ENCODE measurements at regions not wholly inside any gene's neighbourhood (a gene's known extent, or its start where the extent isn't known, plus 50 kb on each side); places are given as distances from the start of the nearest gene placed in this dataset.

DNA sequence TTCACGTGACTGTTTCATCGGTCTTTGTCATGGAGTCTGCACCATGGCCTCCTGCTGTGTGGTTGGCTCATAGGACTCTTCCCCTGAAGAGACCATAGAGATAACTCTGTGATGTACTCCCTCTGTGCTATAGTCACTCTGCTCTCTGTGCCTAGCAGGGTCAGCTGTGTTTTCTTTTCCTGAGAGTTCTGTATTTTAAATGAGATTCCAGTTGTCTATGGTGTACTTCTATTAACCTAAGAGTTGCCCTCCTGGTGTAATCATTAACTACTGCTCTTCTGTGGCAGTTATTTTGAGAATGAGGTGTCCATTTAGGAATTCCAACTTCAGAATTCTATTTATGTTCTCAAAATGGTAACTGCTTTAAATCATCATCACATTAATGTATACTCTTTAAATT lies 114.5 kb upstream of the ARPP21 start:
- in situ Hi-C loops (cut with MboI; ENCODE audit: low sequenced_read_pairs, unreplicated experiment) = no loop called here
- no peak for DNase-seq (ENCODE audit: low spot score)
- TF ChIP-seq, protein P1, sequence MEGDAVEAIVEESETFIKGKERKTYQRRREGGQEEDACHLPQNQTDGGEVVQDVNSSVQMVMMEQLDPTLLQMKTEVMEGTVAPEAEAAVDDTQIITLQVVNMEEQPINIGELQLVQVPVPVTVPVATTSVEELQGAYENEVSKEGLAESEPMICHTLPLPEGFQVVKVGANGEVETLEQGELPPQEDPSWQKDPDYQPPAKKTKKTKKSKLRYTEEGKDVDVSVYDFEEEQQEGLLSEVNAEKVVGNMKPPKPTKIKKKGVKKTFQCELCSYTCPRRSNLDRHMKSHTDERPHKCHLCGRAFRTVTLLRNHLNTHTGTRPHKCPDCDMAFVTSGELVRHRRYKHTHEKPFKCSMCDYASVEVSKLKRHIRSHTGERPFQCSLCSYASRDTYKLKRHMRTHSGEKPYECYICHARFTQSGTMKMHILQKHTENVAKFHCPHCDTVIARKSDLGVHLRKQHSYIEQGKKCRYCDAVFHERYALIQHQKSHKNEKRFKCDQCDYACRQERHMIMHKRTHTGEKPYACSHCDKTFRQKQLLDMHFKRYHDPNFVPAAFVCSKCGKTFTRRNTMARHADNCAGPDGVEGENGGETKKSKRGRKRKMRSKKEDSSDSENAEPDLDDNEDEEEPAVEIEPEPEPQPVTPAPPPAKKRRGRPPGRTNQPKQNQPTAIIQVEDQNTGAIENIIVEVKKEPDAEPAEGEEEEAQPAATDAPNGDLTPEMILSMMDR (IDR thresholded peaks at IDR 0.05; ENCODE audit: borderline replicate concordance, control extremely low read depth, extremely low read depth, insufficient read depth, missing control alignments) = no peak

DNA sequence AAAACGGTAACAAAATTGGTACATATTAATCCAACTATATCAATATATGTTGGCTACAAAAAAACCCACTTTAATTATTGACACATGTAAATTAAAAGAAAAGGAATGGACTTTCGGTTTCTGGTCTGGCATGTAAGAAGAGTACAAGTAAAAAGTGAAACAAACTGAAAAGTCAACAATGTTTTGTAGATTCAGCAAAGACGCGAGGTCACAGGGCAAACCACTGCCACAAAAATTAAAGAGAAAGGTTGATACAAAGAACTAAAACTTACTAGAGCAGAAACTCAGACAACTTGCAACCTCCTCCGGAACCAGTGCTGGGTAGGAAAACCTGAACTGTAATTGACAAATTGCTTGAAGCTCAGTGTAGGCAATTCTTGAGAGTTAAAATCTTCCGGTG lies 110.6 kb upstream of the ARPP21 start:
- in situ Hi-C loops (cut with MboI; ENCODE audit: low sequenced_read_pairs, unreplicated experiment) = no loop called here
- TF ChIP-seq, protein P1 (IDR thresholded peaks at IDR 0.05; ENCODE audit: borderline replicate concordance, control extremely low read depth, extremely low read depth, insufficient read depth, missing control alignments) = no peak
- no peak for DNase-seq (ENCODE audit: low spot score)

DNA sequence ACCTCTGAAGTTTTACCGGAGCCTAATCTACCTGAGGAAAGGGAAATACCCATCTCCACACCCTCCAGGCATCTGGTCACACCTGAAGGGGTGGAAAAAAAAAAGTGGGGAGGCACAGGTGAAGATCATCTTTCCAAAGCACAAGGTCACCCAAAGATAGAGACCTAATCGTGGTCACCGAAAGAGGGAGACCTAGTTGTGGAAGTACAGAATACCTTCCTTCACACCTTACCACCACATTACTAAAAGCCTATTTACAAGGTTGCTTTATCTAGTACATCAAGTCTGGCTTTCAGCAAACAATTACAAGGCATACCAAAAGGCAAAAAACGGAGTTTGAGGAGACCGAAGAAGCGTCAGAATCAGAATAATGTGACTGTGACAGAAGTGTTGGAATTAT lies 110.0 kb upstream of the ARPP21 start:
- DNase-seq (ENCODE audit: low spot score) = no peak
- TF ChIP-seq, protein P1 (IDR thresholded peaks at IDR 0.05; ENCODE audit: borderline replicate concordance, control extremely low read depth, extremely low read depth, insufficient read depth, missing control alignments) = no peak
- in situ Hi-C loops (cut with MboI; ENCODE audit: low sequenced_read_pairs, unreplicated experiment) = no loop called here

DNA sequence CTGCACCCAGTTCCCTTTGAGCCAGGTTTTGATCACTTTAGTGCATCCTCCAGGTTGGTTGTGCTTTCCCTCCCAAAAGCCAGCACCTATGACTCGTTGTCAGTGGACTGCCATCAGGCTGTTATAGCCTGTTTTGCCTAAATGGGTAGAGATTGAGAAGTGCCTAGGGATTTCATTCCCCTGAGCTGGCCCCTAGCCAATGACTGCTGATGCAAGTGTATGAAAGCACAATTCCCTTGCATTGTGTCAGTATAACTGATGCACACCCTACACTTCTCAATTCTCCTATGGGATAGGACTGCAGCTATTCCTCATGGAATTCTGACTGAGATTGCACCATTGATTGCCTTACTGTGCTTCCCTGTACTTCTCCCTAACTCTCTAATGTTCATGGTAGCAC lies 102.1 kb upstream of the ARPP21 start:
- in situ Hi-C loops (cut with MboI; ENCODE audit: low sequenced_read_pairs, unreplicated experiment) = no loop called here
- TF ChIP-seq, protein P1 (IDR thresholded peaks at IDR 0.05; ENCODE audit: borderline replicate concordance, control extremely low read depth, extremely low read depth, insufficient read depth, missing control alignments) = no peak
- DNase-seq (ENCODE audit: low spot score) = no peak

DNA sequence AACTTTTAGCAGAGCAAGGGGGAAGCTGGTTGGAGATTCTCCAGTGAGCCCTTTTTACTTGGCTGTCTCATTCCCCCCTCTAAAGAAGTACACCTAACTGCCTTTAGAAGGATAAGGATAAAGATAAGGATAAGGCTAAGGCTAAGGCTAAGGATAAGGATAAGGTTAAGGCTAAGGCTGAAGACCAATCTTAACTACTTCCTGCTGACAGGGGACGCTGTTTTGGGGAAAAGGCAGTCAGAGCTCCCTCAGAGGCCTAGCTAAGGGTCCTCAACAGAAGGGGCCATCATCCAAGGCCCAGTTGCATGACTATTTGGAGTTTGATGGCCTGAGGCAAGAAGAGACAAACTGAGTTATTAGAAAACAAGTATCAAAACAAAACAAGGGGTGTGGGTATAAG lies 94.3 kb upstream of the ARPP21 start:
- in situ Hi-C loops (cut with MboI; ENCODE audit: low sequenced_read_pairs, unreplicated experiment) = no loop called here
- TF ChIP-seq, protein P1 (IDR thresholded peaks at IDR 0.05; ENCODE audit: borderline replicate concordance, control extremely low read depth, extremely low read depth, insufficient read depth, missing control alignments) = no peak
- DNase-seq (ENCODE audit: low spot score) = no peak

DNA sequence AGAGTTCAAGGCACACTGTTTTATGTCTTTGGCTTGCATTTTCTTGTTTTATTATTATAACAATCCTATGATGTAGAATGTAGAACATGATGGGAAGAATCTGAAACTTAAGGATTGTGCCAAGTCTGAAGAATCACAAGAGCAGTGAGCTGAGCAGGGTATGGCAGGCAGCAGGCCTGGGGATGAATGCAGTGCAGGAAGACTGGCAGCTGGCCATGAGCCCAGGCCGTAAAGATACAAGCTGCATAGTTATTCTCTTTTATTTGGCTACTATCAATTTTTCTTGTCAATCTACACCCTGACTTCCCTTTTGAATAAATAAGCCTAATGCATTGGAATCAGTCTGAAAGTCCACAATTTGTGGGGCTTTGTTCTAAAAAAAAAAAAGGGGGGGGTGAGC lies 89.6 kb upstream of the ARPP21 start:
- in situ Hi-C loops (cut with MboI; ENCODE audit: low sequenced_read_pairs, unreplicated experiment) = no loop called here
- DNase-seq (ENCODE audit: low spot score) = no peak
- TF ChIP-seq, protein P1 (IDR thresholded peaks at IDR 0.05; ENCODE audit: borderline replicate concordance, control extremely low read depth, extremely low read depth, insufficient read depth, missing control alignments) = no peak

DNA sequence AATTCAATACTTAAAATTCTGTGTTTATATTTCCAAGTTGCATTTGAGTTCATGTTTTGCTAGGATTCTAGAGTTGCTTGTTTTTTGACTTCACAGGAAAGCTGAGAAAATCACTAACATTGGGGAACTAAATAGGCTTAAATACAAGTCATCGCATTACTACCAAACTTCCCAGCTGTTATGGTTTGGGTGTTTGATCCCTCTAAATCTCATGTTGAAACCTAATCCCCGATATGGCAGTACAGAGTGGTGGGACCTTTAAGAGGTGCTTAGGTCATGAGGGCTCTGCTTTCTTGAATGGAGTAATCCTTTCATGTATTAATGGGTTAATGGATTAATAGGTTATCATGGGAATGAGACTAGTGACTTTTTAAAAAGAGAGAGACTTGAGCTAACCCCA lies 77.2 kb upstream of the ARPP21 start:
- DNase-seq (ENCODE audit: low spot score) = no peak
- in situ Hi-C loops (cut with MboI; ENCODE audit: low sequenced_read_pairs, unreplicated experiment) = no loop called here
- TF ChIP-seq, protein P1 (IDR thresholded peaks at IDR 0.05; ENCODE audit: borderline replicate concordance, control extremely low read depth, extremely low read depth, insufficient read depth, missing control alignments) = no peak
